ENCODE measurements at regions not wholly inside any gene's neighbourhood (a gene's known extent, or its start where the extent isn't known, plus 50 kb on each side); places are given as distances from the start of the nearest gene placed in this dataset.

DNA sequence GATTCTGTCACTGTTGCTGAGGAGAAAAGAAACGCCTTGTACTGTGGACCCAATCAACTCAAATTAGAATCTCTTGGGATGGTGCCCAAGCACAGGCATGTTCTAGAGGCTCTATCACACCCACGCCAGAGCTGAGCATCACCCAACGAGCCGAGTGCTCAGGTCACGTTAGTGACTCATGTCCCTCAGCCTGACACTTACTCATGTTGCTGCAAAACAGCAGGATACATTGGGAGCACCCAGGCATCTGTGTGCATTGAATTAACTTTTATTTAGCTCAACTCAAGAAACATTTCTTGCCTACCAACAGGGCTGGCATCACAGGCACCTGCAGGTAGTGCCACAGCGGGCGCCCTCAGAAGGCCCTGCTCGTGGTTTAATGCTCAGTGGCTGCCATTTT, 149.8 kb downstream of the ETS2 start:
- TF ChIP-seq JUND (IDR thresholded peaks at IDR 0.05; ENCODE audit: low read depth), result no peak
- DNase-seq (ENCODE audit: low read depth in 1 of 2, low spot score in 1 of 2), result no peak
- in situ Hi-C loops (cut with HindIII; ENCODE audit: low pct_unique_long_range_greater_than_20kb, low sequenced_read_pairs), result no loop called here

DNA sequence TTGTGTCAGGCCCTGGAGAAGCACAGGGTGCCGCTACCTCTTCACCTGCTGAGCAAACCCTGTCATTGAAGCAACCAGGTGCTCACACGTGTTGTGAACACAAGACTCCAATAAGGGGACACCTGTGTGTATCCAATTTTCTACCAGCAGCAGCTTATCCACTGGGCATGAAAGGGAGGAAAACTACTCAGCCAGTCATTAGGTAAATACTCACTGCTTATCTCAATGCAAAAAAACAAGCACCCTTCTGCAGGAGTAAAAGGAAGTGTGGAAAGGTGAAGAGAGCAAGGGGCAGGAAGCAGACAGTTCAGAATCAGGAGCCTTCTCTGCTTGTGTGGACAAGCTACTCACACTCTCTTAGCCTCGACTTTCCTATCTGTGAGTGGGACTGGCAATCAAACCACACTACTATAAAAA, 148.9 kb downstream of the ETS2 start:
- DNase-seq (ENCODE audit: low read depth in 1 of 2, low spot score in 1 of 2), result no peak
- in situ Hi-C loops (cut with HindIII; ENCODE audit: low pct_unique_long_range_greater_than_20kb, low sequenced_read_pairs), result no loop called here

DNA sequence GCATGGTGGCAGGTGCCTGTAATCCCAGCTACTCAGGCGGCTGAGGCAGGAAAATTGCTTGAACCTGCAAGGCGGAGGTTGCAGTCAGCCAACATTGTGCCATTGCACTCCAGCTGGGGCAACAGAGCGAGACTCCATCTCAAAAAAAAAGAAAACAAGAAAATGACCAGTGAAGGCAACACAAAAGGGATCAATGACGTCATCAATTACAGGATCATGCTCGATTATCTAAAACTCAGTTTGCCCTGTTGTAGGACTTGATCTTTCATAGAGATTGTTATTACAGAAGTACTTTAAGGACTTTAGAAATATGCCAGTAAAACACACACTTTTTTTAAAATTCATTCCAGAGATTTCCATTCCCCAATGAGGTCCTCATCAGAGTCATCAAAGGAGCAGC, 147.8 kb downstream of the ETS2 start:
- TF ChIP-seq JUND (IDR thresholded peaks at IDR 0.05; ENCODE audit: low read depth), result no peak
- no peak for DNase-seq (ENCODE audit: low read depth in 1 of 2, low spot score in 1 of 2)
- in situ Hi-C loops (cut with HindIII; ENCODE audit: low pct_unique_long_range_greater_than_20kb, low sequenced_read_pairs), result no loop called here

More for the DNA sequence above, 148.9 kb downstream of the ETS2 start:
- TF ChIP-seq JUND (IDR thresholded peaks at IDR 0.05; ENCODE audit: low read depth), result no peak

DNA sequence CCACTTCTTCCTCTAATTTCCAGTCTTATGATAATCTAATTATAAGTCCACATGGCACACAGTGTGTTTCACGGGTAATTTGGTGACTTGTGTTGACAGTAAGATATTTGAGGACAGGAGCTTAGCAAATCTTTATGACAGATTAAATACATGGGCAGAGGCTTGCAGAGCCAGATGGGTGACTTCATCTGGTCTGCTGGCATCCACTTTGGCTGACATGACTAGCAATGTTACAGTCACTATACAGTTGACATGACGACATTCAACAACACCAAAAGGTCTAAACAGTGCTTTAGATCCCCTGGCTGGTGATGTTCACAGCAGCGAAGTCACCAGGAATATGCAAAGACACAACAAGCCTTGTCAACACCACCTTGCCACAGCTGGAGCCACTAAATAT, 147.2 kb downstream of the ETS2 start:
- TF ChIP-seq JUND (IDR thresholded peaks at IDR 0.05; ENCODE audit: low read depth), result no peak
- no peak for DNase-seq (ENCODE audit: low read depth in 1 of 2, low spot score in 1 of 2)
- in situ Hi-C loops (cut with HindIII; ENCODE audit: low pct_unique_long_range_greater_than_20kb, low sequenced_read_pairs), result no loop called here

DNA sequence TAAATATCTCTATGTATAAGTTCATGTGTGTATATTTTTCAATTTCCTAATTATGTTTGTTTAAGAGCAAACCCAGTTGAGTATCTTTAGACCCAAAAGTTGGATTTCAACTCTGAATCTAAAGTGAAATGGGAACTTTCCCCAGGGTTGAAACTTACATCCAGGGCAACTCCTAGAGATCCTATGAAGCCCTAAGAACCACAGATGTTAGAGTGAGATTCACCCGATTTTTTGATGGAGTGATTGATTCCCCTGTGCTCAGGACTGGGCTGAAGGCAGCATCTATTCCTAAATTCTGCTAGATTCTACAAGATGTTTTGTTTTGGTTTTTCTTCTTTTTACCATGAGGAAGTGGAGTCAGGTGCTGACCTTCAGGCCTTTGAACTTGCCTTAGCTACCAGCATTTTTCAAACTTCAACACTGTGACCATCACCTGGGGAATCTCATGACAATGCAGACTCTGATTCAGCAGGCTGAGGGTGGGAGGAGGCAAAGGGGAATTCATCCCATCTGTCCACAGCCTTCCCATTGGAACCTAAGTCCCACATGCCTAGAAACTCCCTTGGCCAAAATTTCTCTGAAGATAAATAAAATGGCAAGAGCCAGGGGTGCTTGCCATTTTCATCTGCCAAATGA, 145.5 kb downstream of the ETS2 start:
- no peak for DNase-seq (ENCODE audit: low read depth in 1 of 2, low spot score in 1 of 2)
- no peak for TF ChIP-seq JUND (IDR thresholded peaks at IDR 0.05; ENCODE audit: low read depth)
- in situ Hi-C loops (cut with HindIII; ENCODE audit: low pct_unique_long_range_greater_than_20kb, low sequenced_read_pairs), result no loop called here

DNA sequence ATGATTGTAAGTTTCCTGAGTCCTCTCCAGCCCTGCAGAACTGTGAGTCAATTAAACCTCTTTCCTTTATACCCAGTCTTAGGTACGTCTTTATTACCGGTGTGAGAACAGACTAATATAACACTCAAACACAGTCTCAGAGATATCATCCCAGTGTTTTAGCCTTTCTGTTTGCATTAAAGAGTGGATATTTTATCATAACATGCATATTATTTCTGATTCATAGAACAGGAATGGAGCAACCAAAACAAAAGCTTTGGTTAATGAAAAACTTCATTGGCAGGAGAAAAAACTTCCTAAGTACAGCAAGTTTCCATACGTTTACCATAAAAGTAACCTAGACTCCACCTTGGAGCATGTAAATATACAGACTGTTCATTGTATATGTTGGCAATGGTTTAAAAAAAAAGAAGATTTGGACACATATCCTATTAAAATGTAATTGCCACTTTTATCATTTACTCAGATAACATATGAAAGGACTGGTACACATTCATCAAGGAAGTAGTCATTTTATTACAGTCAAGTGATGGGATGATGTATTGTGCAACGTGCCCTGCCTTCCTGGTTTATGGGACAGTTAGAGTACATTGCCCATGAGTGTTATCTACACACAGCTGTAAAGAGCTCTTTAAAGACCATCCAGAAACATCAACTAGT, 144.8 kb downstream of the ETS2 start:
- in situ Hi-C loops (cut with HindIII; ENCODE audit: low pct_unique_long_range_greater_than_20kb, low sequenced_read_pairs), result no loop called here
- TF ChIP-seq JUND (IDR thresholded peaks at IDR 0.05; ENCODE audit: low read depth), result no peak
- no peak for DNase-seq (ENCODE audit: low read depth in 1 of 2, low spot score in 1 of 2)

DNA sequence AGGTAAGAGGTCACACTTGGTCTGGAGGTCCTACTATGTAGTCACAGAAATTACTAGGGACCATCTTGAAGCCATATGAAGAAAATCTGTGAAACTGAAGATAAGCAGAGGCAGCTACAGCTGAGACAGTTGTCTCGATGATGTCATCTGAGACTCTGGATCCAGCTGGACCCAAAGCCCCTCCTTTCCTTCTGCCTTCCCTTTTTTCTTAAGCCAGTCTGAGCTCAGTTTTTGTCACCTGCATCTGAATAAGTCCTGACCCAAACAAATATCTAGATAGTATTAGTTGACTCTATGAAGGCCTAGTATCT, 143.3 kb downstream of the ETS2 start:
- in situ Hi-C loops (cut with HindIII; ENCODE audit: low pct_unique_long_range_greater_than_20kb, low sequenced_read_pairs), result no loop called here
- no peak for DNase-seq (ENCODE audit: low read depth in 1 of 2, low spot score in 1 of 2)
- TF ChIP-seq JUND (IDR thresholded peaks at IDR 0.05; ENCODE audit: low read depth), result no peak

DNA sequence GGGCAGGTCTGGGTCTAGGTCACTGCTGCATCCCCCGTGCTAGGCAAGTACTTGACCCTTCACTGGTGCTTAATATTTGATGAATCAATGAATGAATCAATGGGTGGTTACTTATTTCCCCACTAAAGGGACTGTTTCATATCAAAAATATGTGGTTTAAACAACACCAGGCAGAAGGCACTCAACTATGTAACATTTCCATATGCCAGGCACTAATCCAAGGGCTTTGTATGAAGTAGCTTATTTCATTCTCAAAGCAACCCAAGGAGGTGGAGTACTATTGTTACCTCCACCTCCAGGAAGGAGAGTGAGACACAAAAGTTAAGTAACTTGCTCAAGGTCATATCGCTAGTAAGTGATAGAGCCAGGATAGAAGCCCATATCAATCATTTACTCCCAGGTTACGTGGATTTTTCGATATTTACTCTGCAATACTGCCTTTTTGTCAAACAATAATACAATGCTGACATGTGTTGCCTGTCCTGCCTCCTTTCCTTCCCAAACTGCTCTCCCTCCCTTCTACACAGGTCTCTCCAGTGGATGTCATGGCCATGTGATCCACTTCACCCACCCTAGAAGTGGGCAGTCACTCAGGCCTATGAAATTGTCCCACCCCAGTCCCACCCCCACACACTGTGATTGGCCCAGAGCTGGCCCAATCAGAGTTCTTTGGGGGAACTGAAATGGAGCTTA, 142.8 kb downstream of the ETS2 start:
- in situ Hi-C loops (cut with HindIII; ENCODE audit: low pct_unique_long_range_greater_than_20kb, low sequenced_read_pairs), result no loop called here
- no peak for DNase-seq (ENCODE audit: low read depth in 1 of 2, low spot score in 1 of 2)
- TF ChIP-seq JUND (IDR thresholded peaks at IDR 0.05; ENCODE audit: low read depth), result no peak

DNA sequence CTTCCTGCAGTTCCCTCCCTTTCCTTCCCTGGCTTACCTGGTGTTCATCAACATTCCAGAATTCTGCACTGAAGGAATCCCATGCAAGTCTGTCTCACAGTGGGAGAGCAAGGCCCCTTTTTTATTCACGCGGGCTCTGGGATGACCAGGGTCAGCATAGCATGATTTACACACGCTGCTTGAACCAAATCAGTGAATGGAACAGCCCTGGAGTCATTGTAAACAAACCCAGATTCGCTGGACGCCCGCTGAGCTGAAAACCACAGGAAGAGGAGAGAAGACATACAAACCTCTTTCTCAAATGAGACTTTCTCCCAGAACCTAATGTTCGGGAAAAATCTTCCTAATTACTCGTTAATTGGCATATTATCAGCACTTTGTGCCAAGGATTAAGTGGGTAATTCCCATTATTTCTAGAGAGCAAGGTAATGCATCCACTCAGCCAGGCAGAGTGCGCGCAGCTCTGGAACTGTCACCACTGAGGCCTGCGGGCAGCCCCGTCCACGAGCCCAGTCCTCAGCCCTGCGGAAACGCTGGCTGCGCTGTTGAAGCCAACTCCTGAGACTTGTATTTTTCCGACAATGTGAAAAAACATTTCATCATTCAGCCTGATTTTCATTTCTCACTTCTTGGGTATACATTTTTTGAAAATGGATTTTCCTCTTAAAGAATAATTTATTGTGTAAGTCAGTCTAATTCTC, 140.0 kb downstream of the ETS2 start:
- DNase-seq (ENCODE audit: low read depth in 1 of 2, low spot score in 1 of 2), result no peak
- no peak for TF ChIP-seq JUND (IDR thresholded peaks at IDR 0.05; ENCODE audit: low read depth)
- in situ Hi-C loops (cut with HindIII; ENCODE audit: low pct_unique_long_range_greater_than_20kb, low sequenced_read_pairs), result no loop called here

DNA sequence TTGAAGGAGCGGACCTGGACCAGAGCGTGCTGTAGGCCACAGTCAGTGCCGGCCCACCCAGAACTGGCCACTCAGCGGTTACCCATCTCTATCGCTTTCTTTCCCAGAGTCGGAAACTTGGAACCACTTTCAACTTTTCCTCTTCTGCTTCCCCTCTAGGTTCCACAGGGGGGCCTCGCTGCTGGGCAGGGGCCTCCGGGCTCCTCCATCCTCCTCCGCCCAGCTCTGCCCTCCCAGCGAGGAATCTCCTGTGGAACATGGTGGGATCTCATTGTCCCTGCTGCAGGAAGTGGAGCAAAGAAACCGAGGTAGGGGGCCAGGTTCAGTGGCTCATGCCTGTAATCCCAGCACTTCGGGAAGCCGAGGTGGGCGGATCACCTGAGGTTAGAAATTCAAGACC, 139.2 kb downstream of the ETS2 start:
- in situ Hi-C loops (cut with HindIII; ENCODE audit: low pct_unique_long_range_greater_than_20kb, low sequenced_read_pairs), result no loop called here
- no peak for TF ChIP-seq JUND (IDR thresholded peaks at IDR 0.05; ENCODE audit: low read depth)
- DNase-seq (ENCODE audit: low read depth in 1 of 2, low spot score in 1 of 2), result no peak

DNA sequence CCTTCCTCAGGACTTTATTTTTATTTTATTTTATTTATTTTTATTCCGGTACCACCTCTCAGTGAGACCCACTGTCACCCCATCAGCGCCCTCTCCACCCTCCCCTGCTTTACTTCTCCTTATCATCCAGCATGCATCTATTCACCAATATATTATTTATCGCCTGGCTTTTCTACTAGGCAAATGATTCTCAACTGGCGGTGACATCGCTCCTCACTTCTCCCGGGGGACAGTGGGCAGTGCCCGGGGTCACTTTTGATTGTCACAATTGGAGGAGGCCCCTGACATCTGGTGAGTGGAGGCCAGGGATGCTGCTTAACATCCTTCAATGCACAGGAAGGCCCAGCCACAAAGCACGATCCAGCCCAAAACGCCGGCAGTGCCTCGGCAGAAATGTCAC, 138.7 kb downstream of the ETS2 start:
- TF ChIP-seq JUND (IDR thresholded peaks at IDR 0.05; ENCODE audit: low read depth), result no peak
- in situ Hi-C loops (cut with HindIII; ENCODE audit: low pct_unique_long_range_greater_than_20kb, low sequenced_read_pairs), result no loop called here

DNA sequence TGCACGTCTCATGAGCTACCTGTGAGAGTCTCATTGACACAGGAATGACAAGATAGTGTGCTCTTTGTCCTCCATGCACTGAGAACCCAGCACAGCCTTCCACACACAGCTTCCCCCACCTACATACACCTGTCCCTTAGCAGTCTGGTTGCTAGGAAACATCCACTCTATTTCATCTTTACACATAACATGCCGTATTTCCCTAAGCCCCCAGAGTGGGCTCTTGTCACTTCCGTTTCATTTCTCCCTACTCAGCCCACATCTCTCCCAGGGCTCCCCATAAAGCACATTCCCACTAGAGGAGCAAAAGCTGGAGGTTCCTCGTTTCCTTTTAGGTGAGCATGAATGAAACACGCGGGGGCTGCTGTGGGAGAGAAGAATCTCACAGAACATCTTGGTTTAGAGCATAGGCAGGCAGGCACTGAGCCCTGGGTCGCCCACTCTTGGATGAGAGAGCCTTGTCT, 137.1 kb downstream of the ETS2 start:
- no peak for TF ChIP-seq JUND (IDR thresholded peaks at IDR 0.05; ENCODE audit: low read depth)
- no peak for DNase-seq (ENCODE audit: low read depth in 1 of 2, low spot score in 1 of 2)
- in situ Hi-C loops (cut with HindIII; ENCODE audit: low pct_unique_long_range_greater_than_20kb, low sequenced_read_pairs), result no loop called here

More for the DNA sequence above, 138.7 kb downstream of the ETS2 start:
- no peak for DNase-seq (ENCODE audit: low read depth in 1 of 2, low spot score in 1 of 2)

DNA sequence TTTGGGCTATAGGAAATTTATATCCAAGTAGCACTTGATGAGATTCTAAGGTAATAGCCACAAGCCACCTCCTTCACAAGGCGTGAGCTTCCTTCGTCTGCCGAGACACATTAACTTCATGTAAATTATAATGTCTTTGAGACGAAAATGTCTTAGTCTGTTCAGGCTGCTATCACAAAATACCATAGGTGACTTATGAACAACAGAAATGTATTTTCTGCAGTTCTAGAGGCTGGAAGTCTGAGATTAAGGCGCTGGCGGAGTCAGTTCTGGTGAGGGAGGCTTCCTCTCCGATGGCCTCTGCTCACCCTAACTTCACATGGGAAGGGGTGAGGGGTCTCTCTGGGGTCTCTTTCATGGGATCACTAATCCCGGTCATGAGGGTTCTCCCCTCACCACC, 133.0 kb downstream of the ETS2 start:
- DNase-seq (ENCODE audit: low read depth in 1 of 2, low spot score in 1 of 2), result no peak
- in situ Hi-C loops (cut with HindIII; ENCODE audit: low pct_unique_long_range_greater_than_20kb, low sequenced_read_pairs), result no loop called here
- TF ChIP-seq JUND (IDR thresholded peaks at IDR 0.05; ENCODE audit: low read depth), result no peak
